Erythroblast (primary cell): ENCODE measurements at regions not wholly inside any gene's neighbourhood (a gene's known extent, or its start where the extent isn't known, plus 50 kb on each side); places are given as distances from the start of the nearest gene placed in this dataset.

ENCODE experiments used
- GATA1 ChIP-seq: IDR thresholded peaks from 2 replicates; pipeline ENCODE4 v1.6.1; 2011; ENCODE audit warnings: low read depth, mild to moderate bottlenecking, control low read depth, low read length, moderate library complexity
- POLR2A ChIP-seq: IDR thresholded peaks from 2 replicates; pipeline ENCODE4 v1.6.1; 2011; ENCODE audit warnings: mild to moderate bottlenecking, low read length

GRCh38 chr10:55180357-55180756 lies 379.3 kb upstream of the PCDH15 start:
- TF ChIP-seq POLR2A (no peak), GATA1 (no peak)
